DMS114 treated with DMSO at 0.1 percent for 48 hours (cell line): ENCODE measurements at regions not wholly inside any gene's neighbourhood (a gene's known extent, or its start where the extent isn't known, plus 50 kb on each side); places are given as distances from the start of the nearest gene placed in this dataset.
"Not testable (repeated sequence)": the region's sequence is repeated elsewhere in the genome, so short reads cannot be mapped to it uniquely, and the experiment has no call there.

Source experiments
- DNase-seq: peaks from one replicate; lab custom pipeline; 2025; ENCODE audit not compliant: unreplicated experiment; lab: John Stamatoyannopoulos, UW

DNA sequence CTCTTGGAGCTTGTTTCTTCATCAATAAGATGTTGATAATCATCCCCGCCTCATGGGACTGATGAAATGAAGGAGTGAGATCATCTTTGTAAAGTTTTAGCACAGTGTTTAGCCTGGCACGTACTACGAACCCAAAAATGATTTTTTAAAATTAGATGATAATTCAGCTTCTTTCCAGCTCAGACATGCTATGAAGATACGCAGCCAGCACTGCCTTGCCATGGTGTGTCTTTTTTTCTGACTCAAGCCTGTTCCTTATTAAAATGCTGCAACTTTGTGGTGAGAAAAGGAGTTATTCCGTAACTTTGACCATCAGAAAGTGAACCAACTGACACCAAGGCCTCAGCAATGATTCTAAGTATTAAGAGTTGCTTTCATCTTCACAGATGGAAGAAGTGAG lies 269.0 kb downstream of the LTN1 start:
- no peak for DNase-seq

DNA sequence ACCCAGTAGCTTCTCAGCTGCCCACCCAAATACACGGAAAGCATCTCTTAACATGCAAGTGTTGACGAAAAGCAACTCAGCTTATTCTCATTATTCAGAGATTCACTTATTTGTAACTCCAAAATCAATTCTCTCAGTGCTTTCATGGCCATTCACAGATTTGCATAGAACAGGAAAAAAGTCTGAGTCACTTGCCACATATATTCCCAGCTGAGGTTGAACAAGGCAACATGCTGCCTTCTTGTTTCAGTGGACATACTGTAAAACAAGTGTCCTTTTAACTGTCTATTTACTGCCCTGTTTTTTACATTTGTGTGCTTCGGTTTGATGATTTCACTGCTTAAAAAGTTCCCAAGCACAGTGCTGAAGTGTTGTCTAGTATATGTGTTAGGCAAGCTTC lies 273.0 kb downstream of the LTN1 start:
- no peak for DNase-seq

DNA sequence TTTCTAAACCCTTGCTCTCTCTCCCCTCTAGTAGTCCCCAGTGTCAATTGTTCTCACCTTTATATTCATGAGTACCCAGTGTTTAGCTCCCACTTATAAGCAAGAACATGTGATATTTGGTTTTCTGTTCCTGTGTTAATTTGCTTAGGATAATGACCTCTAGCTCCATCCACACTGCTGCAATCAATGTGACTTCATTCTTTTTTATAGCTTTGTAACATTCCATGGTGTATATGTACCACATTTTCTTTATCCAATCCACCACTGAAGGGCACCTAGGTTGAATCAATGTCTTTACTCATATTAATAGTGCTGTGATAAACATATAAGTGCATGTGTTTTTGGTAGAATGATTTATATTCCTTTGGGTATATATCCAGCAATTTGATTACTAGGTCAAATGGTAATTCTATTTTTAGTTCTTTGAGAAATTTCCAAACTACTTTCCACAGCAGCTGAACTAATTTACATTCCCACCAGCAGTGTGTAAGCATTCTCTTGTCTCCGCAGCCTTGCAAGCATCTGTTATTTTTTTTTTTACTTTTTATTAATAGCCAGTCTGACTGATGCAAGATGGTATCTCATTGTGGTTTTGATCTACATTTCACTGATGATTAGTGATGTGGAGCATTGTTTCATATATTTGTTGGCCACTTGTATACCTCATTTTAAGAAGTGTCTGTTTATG lies 277.8 kb downstream of the LTN1 start:
- DNase-seq = no peak

DNA sequence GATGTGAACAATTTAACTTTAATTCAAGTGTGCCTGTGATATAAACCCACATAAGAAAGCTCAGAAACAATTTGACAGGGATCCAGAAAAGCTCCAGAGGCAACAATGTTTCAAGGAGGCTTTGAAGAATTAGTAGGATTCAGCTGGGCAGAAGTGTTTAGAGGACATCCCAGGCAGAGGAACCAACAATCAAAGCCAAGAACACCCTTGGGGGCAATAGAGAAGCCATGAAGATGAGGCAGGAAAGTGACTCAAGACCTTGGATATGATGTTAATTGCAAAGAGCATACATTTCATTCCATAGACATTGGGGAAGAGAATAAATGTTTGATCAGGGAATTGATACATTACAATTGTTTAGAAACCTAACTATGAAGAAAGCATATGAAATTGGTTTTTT lies 280.3 kb downstream of the LTN1 start:
- DNase-seq = no peak

DNA sequence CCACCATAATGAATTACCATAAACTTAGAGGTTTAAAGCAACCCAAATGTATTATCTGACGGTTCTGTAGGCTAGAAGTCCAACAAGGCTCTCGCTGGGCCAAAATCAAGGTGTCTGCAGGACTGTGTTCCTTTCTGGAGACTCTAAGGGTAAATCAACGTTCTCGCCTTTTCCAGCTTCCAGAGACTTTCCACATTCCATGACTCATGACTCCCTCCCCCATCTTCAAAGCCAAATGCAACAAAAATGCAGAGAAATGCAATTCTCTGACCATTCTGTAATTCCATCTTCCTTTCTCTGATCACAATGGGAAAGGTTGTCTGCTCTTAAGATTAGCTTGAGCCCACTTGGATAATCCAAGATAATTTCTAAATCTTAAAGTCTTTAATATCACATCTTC lies 287.1 kb downstream of the LTN1 start:
- DNase-seq = no peak

DNA sequence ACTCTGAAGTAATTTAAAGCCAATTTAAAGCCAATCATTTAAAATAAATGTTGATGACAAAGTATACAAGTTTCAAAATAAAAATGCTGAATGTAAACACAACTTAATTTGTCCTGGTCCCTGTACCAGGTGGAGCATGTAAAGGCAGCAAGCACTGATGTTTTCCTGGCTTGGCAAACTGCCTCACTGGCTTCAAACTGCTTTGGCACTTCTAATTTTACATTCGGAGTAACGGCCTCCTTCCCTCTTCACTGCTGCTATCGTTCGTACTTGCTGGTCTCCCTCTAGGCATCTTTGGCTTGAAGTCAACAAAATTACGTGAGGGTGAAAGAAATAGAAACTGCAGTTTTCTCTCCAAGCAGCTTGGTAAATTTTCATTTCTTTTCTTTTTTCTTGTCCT lies 287.9 kb downstream of the LTN1 start:
- DNase-seq = no peak

DNA sequence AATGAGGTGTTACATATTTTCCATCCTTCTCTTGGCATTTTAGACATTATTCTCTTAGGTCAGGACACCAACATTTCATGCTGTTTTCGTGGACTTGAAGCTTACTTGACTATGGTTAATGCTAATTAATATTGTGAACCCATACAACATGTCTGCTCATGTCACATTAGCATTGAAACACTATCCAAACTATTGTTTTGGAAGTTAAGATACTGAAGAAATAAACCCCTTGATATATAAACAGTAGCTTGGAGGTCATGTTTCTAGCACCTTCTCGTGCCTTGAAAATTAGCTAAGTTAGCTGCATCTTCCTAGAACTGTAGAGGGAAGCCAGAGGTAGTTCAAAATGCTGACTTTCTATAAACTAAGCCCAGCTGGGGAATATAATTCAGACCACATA lies 288.8 kb downstream of the LTN1 start:
- DNase-seq = no peak

DNA sequence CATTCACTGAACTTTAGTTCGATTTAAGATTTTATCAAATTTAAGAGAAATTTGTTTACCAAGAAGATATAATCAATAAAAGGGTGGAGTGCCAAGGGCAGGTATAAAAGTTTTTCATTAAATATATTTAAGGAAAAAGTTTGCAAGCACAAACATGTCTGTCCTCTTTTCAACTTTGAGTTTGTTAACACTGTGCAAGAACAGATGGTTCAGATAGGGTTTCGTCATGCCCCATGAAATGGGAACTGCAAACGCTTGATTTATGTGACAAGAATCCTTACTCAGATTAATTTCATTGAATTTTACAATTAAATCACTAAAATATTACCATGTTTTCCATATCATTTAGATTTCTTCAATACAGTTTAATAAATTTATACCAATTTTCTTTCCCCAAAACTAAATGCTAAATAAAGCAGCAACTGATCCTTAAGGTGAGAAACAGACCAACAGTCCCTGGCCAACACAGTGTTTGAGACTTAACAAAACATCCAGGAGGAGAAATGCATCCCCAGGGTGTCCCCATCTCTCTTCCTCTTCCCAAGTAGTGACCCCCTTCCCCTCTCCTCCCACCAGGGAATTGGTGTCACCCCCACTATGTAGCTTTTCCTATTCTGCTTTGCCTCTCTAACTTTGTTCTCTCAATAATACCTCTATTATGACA lies 292.9 kb downstream of the LTN1 start:
- no peak for DNase-seq

DNA sequence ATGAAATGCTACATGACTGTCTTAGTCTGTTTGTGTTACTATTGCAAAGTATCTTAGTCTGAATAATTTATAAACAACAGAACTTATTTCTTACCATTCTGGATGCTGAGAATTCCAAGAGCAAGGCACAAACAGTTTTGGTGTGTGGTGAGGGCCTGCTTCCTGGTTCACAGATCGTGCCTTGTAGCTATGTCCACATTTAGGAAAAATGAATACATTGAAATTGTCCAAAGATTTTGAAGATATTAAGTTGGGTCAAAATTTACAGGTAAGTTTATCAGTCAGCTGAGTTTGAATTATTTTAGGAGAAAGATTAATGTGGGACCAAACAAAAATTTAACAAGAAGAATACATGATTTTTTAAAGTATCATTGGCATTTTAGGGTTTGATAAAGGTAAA lies 293.5 kb downstream of the LTN1 start:
- DNase-seq = no peak

DNA sequence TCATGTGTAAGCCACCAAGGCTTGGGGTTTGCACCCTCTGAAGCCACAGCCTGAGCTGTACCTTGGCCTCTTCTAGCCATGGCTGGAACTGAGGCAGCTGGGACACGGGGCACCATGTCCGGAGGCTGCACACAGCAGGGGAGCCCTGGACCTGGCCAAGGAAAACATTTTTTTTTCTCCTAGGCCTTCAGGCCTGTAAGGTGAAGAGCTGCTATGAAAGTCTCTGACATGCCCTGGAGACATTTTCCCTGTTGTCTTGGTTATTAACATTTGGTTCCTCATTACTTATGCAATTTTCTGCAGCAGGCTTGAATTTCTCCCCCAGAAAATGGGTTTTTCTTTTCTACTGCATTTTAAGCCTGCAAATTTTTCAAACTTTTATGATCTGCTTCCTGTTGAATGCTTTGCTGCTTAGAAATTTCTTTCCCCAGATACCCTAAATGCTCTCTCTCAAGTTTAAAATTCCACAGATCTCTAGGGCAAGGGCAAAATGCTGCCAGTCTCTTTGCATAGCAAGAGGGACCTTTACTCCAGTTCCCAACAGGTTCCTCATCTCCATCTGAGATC lies 295.8 kb downstream of the LTN1 start:
- DNase-seq = no peak

DNA sequence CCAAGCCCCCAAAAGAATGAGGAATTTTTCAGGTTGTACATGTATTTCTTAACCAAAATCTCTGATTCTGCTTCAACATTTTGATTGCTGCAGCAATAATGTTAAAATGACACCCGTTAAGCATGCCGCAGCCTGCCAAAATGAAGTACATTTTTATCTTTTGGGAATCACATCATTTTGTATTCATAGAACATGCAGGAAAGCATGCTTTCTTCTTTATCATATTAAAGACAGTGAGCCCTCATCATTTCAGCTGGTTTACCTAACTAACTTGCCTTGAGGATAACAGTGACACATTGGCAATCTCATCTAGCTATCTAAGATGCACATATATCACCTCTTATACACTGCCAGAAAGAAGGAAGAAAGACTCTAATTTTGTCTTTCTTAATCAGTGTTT lies 299.2 kb downstream of the LTN1 start:
- DNase-seq = no peak

DNA sequence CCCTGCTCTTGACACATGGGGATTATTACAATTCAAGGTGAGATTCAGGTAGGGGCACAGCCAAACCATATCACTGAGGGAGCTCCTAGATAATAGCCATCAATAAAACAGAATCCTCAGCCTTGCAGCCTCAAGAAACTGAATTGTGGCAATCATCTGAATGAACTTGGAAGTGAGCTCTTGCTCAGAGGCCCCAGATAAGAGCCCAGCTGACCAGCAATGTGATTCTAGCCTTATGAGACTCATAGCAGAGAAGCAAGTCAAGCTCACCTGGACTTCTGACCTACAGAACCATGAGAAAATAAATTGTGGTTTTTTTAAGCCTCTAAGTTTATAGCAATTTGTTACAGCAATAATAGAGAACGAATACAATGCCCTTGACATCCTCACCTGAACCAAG lies 302.5 kb downstream of the LTN1 start:
- DNase-seq = no peak

DNA sequence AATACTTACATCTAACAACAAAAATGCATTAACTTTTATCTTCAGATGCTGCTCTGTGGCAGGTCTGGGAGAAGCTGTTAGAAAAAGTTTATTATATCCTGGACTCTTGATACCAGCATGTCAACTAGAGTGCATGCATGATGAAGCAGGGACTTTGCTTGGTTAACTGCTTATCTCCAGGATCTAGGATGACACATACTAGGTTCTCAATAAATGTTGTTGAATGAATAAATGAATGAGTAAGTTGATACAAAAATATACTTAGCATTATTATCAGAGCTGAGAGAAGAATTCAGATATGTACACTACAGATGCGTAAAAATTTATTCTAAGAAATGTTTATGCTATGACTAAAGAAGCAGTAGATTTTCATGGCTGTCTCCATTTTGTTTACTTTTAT lies 304.3 kb downstream of the LTN1 start:
- no peak for DNase-seq

DNA sequence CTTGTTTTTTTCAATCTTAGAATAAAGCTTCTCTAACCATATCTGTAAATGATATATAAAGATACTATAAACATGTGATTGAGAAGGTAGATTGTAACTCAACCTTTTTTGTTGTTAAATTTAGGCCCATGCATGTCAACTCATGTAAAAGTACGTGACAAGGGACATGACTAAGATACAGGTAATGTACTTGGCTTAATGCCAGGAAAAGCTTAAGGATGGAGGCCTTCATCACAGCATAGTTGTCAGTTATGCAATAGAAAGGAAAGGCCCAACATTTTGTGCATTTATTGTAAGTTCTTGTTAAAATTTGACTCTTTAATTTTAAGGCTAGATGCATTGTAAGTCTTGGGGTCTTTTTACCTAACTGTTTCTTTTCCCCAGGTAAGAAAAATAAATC lies 305.1 kb downstream of the LTN1 start:
- DNase-seq = no peak

DNA sequence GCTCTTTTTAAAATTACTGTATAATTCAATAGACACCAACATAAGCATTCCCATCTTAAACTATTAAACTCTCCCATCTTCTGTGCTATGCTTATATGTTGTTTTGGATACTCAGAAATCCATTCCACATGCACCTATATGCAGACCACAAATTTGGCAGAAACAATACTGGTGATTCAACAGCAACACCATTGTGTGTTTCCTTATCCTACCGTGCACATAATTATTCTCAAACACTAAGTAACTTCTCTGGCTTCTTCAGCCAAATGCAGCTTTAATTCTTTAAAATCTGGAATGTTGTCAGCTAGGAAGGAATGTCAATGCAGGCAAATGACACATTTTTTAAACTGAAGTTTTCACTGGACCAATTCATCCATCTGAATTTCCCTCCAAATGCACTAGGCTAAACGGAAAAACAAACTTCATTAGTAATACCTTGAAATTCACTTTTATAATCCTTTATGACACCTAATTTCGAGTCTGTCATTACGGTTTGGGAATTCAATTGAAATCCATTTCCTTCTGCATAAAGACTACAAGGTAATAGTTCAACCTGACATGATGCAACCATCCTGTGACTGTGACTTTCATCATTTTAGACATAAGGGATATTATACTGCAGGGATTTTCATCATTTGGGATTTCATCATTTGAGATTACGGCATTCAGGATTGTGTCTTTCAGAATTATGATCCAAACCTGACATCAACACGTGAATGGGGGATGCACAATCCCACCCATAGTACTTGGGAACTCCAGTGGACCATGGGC lies 308.5 kb downstream of the LTN1 start:
- DNase-seq = no peak

DNA sequence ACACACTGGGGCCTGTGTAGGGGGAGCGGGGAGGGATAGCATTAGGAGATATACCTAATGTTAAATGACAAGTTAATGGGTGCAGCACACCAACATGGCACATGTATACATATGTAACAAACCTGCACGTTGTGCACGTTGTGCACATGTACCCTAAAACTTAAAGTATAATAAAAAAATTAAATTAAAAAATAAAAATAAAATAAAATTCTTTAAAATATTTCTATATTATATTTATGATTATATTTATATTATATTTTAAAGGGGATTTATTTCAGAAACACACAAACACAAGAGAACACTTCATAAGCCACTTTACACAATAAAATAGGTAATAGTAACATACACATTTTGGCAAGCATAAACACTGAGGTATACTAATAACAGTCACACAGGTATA lies 309.8 kb downstream of the LTN1 start:
- not testable (repeated sequence) for DNase-seq

DNA sequence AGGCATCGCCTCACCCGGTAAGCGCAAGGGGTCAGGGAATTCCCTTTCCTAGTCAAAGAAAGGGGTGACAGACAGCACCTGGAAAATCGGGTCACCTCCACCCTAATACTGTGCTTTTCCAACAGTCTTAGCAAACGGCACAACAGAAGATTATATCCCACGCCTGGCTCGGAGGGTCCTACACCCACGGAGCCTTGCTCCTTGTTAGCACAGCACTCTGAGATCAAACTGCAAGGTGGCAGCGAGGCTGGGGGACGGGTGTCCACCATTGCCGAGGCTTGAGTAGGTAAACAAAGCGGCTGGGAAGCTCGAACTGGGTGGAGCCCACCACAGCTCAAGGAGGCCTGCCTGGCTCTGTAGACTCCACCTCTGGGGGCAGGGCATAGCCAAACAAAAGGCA lies 315.6 kb downstream of the LTN1 start:
- DNase-seq = not testable (repeated sequence)

DNA sequence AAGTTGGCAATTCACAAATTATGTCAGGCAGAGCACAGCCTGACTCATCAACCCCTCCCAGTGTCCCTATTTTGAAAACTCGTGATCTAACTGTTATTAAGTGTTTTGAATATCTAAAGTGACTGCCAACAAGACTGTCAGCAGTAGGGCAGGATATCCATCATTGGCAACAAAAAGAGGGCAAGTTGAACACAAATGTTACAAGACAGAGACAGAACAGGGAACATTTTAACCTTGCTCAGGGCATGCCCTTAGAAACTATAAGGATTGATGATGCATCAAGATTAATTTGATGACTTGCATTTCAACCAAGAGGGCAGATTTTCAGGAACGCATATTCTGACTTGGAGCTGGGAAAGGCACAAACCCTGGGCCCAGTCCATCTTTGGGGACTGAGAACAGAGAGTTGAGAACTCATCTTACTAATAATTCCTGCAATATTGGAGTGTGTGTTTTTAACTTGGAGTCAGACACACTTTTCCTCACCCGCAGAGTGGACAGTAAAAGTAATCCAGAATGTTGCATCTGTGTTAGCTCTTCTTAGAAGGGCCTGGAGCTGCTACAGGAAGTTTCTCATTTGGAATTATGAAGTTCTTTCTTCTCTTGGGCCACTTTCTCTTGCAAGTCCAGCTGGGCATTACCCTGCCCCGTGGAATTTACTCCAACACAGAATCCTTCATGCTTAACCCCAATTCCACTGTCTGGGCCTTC lies 317.2 kb downstream of the LTN1 start:
- no peak for DNase-seq

DNA sequence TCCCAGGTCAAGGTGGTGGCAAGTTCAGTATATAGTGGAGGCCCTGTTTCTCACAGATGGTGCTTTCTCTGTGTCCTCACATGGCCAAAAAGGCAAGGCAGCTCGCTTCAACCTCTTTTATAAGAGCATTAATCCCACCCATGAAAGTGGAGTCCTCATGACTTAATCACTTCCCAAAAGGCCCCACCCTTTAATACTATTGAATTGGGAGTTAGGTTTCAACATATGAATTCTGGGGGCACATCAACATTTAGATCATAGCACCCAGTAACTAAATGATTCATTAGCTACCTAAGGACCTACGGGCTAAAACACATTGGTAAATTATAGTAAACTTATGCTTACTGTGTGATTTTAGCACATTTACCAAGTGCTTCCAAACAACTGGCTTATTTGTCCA lies 317.9 kb downstream of the LTN1 start:
- no peak for DNase-seq

DNA sequence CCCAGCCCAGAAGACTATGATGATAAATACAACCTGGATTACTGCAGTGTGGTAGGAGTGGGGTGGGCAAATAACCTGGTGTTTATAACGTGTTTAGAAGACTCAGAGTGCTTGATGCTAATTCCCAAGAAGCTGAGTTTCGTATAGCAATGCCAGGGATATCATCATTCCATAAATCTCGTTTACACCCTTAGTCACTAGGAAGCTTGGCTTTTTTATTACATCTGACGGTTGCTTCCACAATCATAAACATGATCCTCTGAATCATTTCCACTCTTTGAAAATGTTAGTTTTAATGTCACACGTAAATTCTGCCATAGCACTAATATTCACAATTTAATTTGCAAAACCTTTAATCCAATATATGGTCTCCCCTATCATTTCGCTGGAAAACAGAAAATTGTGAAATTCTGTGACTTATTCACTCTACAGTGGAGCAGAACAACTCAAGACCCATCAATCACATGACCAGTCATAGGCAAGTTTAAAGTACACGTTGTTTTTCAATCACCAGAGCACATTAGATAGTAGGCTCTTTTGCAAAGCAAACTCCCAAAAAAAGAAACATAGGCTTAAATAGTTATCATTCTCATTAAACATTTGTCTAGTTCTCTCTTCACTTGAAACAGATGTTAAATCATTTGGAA lies 321.0 kb downstream of the LTN1 start:
- no peak for DNase-seq
